ENCODE measurements at regions not wholly inside any gene's neighbourhood (a gene's known extent, or its start where the extent isn't known, plus 50 kb on each side); places are given as distances from the start of the nearest gene placed in this dataset.

DNA sequence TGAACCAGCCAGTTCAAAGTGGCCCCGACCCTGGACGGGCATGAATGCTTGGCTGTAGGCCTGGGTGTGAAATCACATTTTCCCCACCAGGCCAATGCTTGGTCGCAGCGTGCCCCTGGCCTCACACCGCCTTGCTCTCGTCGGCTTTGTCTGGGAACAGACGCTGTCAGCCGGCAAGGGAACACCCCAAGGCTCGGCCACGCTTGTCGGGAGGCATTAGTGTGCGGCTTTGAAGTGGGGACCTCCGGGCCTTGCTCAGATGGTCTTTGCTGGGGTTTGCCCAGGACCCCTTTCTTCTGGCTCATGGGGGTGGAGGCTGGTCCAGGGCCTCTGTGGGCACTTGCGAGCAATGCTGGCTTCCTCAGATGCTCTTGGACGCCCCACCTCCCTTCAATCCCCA is 79.1 kb downstream of the INHBB start:
- TF ChIP-seq, protein P1, sequence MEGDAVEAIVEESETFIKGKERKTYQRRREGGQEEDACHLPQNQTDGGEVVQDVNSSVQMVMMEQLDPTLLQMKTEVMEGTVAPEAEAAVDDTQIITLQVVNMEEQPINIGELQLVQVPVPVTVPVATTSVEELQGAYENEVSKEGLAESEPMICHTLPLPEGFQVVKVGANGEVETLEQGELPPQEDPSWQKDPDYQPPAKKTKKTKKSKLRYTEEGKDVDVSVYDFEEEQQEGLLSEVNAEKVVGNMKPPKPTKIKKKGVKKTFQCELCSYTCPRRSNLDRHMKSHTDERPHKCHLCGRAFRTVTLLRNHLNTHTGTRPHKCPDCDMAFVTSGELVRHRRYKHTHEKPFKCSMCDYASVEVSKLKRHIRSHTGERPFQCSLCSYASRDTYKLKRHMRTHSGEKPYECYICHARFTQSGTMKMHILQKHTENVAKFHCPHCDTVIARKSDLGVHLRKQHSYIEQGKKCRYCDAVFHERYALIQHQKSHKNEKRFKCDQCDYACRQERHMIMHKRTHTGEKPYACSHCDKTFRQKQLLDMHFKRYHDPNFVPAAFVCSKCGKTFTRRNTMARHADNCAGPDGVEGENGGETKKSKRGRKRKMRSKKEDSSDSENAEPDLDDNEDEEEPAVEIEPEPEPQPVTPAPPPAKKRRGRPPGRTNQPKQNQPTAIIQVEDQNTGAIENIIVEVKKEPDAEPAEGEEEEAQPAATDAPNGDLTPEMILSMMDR (IDR thresholded peaks at IDR 0.05; ENCODE audit: control extremely low read depth in 1 of 3, insufficient read depth in 1 of 3, low read depth in 1 of 3, low read length in 3 of 3), result no peak
- TF ChIP-seq POLR2A (IDR thresholded peaks at IDR 0.05; ENCODE audit: control extremely low read depth in 1 of 2, low read depth in 2 of 2, low read length in 2 of 2) (no peak), EP300 (IDR thresholded peaks at IDR 0.05; ENCODE audit: borderline replicate concordance in 1 of 2, low read depth in 2 of 2, low read length in 2 of 2) (no peak), EZH2 (IDR thresholded peaks at IDR 0.05; ENCODE audit: low read depth, low read length, severe bottlenecking) (no peak), BRCA1 (IDR thresholded peaks at IDR 0.05; ENCODE audit: low read depth, low read length) (no peak)
- TF ChIP-seq, protein P2, sequence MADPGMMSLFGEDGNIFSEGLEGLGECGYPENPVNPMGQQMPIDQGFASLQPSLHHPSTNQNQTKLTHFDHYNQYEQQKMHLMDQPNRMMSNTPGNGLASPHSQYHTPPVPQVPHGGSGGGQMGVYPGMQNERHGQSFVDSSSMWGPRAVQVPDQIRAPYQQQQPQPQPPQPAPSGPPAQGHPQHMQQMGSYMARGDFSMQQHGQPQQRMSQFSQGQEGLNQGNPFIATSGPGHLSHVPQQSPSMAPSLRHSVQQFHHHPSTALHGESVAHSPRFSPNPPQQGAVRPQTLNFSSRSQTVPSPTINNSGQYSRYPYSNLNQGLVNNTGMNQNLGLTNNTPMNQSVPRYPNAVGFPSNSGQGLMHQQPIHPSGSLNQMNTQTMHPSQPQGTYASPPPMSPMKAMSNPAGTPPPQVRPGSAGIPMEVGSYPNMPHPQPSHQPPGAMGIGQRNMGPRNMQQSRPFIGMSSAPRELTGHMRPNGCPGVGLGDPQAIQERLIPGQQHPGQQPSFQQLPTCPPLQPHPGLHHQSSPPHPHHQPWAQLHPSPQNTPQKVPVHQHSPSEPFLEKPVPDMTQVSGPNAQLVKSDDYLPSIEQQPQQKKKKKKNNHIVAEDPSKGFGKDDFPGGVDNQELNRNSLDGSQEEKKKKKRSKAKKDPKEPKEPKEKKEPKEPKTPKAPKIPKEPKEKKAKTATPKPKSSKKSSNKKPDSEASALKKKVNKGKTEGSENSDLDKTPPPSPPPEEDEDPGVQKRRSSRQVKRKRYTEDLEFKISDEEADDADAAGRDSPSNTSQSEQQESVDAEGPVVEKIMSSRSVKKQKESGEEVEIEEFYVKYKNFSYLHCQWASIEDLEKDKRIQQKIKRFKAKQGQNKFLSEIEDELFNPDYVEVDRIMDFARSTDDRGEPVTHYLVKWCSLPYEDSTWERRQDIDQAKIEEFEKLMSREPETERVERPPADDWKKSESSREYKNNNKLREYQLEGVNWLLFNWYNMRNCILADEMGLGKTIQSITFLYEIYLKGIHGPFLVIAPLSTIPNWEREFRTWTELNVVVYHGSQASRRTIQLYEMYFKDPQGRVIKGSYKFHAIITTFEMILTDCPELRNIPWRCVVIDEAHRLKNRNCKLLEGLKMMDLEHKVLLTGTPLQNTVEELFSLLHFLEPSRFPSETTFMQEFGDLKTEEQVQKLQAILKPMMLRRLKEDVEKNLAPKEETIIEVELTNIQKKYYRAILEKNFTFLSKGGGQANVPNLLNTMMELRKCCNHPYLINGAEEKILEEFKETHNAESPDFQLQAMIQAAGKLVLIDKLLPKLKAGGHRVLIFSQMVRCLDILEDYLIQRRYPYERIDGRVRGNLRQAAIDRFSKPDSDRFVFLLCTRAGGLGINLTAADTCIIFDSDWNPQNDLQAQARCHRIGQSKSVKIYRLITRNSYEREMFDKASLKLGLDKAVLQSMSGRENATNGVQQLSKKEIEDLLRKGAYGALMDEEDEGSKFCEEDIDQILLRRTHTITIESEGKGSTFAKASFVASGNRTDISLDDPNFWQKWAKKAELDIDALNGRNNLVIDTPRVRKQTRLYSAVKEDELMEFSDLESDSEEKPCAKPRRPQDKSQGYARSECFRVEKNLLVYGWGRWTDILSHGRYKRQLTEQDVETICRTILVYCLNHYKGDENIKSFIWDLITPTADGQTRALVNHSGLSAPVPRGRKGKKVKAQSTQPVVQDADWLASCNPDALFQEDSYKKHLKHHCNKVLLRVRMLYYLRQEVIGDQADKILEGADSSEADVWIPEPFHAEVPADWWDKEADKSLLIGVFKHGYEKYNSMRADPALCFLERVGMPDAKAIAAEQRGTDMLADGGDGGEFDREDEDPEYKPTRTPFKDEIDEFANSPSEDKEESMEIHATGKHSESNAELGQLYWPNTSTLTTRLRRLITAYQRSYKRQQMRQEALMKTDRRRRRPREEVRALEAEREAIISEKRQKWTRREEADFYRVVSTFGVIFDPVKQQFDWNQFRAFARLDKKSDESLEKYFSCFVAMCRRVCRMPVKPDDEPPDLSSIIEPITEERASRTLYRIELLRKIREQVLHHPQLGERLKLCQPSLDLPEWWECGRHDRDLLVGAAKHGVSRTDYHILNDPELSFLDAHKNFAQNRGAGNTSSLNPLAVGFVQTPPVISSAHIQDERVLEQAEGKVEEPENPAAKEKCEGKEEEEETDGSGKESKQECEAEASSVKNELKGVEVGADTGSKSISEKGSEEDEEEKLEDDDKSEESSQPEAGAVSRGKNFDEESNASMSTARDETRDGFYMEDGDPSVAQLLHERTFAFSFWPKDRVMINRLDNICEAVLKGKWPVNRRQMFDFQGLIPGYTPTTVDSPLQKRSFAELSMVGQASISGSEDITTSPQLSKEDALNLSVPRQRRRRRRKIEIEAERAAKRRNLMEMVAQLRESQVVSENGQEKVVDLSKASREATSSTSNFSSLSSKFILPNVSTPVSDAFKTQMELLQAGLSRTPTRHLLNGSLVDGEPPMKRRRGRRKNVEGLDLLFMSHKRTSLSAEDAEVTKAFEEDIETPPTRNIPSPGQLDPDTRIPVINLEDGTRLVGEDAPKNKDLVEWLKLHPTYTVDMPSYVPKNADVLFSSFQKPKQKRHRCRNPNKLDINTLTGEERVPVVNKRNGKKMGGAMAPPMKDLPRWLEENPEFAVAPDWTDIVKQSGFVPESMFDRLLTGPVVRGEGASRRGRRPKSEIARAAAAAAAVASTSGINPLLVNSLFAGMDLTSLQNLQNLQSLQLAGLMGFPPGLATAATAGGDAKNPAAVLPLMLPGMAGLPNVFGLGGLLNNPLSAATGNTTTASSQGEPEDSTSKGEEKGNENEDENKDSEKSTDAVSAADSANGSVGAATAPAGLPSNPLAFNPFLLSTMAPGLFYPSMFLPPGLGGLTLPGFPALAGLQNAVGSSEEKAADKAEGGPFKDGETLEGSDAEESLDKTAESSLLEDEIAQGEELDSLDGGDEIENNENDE (IDR thresholded peaks at IDR 0.05; ENCODE audit: insufficient replicate concordance, low read length), result no peak
